GM21786 (cell line): ENCODE measurements at regions not wholly inside any gene's neighbourhood (a gene's known extent, or its start where the extent isn't known, plus 50 kb on each side); places are given as distances from the start of the nearest gene placed in this dataset.
"Not testable (repeated sequence)": the region's sequence is repeated elsewhere in the genome, so short reads cannot be mapped to it uniquely, and the experiment has no call there.

Experiments used
- ATAC-seq: cut with Tn5 transposase; IDR thresholded peaks from one replicate; pipeline ENCODE4 v1.9.1; 2021; ENCODE audit not compliant: unreplicated experiment

- peak; percentile 28 for ATAC-seq
Measured at GRCh38 chr21:9246010-9246409, 1275.4 kb upstream of the TPTE start.

GRCh38 chr21:9246481-9247289 lies 1274.7 kb upstream of the TPTE start:
- peak; percentile 44 for ATAC-seq

GRCh38 chr21:9247290-9247613 lies 1274.1 kb upstream of the TPTE start:
- not testable (repeated sequence) for ATAC-seq

- ATAC-seq = not testable (repeated sequence)
Measured at GRCh38 chr21:9247616-9248317, 1273.6 kb upstream of the TPTE start.
